Small intestine (tissue), 7 donors: ENCODE measurements at regions not wholly inside any gene's neighbourhood (a gene's known extent, or its start where the extent isn't known, plus 50 kb on each side); places are given as distances from the start of the nearest gene placed in this dataset.

Experiments used
- DNase-seq, 2 donors: peaks; one replicate each; pipeline versions ENCODE4 v3.0.0 to v3.0.0-alpha.2; 2013
- FAIRE-seq: peaks from 2 replicates; lab custom pipeline; 2012; peaks lifted over from hg19 to GRCh38; lab: Jason Lieb, UNC
- H3K27ac ChIP-seq, 3 donors: one replicate each; pipeline ENCODE4 v1.5.1; 2013; ENCODE audit warnings: low read length in 2 of 3, mild to moderate bottlenecking in 2 of 3, control low read depth in 1 of 3, inconsistent platforms in 1 of 3, low read depth in 1 of 3, moderate library complexity in 1 of 3
- H3K27me3 ChIP-seq, 3 donors: one replicate each; pipeline ENCODE4 v1.6.1; 2013; ENCODE audit warnings: low read length in 3 of 3, inconsistent platforms in 1 of 3; ENCODE audit not compliant: control insufficient read depth in 3 of 3, insufficient read depth in 3 of 3
- H3K36me3 ChIP-seq, 3 donors: one replicate each; pipeline ENCODE4 v1.6.1; 2013; ENCODE audit warnings: low read length in 3 of 3, inconsistent platforms in 1 of 3, low read depth in 1 of 3, mild to moderate bottlenecking in 1 of 3, moderate library complexity in 1 of 3; ENCODE audit not compliant: control insufficient read depth in 3 of 3, insufficient read depth in 2 of 3
- H3K4me1 ChIP-seq, 3 donors: one replicate each; pipeline ENCODE4 v1.6.1; 2013; ENCODE audit warnings: low read length in 2 of 3, inconsistent platforms in 1 of 3, low read depth in 1 of 3, mild to moderate bottlenecking in 1 of 3, moderate library complexity in 1 of 3; ENCODE audit not compliant: control insufficient read depth in 3 of 3, insufficient read depth in 2 of 3
- H3K4me3 ChIP-seq, 3 donors: one replicate each; pipeline ENCODE4 v1.5.1; 2013; ENCODE audit warnings: low read length in 3 of 3, control low read depth in 1 of 3, inconsistent platforms in 1 of 3, low read depth in 1 of 3, mild to moderate bottlenecking in 1 of 3, moderate library complexity in 1 of 3
- H3K9me3 ChIP-seq, 2 donors: one replicate each; pipeline ENCODE4 v1.6.1; 2013; ENCODE audit warnings: low read depth in 1 of 2, low read length in 1 of 2; ENCODE audit not compliant: control insufficient read depth in 2 of 2, insufficient read depth in 1 of 2
- WGBS, 3 donors: extraction: QIAGEN DNeasy Blood & Tissue Kit; methylation state at CpG; one replicate each; pipeline ENCODE4 v1.1.7; 2013; 5-methylcytosine and 5-hydroxymethylcytosine counted together
- donor health status: healthy with polysubstance abuse.
- donor health status: control.
- donor health status: control.
- donor health status: Bipolar disorder and iron deficiency.
- donor health status: healthy.

DNA sequence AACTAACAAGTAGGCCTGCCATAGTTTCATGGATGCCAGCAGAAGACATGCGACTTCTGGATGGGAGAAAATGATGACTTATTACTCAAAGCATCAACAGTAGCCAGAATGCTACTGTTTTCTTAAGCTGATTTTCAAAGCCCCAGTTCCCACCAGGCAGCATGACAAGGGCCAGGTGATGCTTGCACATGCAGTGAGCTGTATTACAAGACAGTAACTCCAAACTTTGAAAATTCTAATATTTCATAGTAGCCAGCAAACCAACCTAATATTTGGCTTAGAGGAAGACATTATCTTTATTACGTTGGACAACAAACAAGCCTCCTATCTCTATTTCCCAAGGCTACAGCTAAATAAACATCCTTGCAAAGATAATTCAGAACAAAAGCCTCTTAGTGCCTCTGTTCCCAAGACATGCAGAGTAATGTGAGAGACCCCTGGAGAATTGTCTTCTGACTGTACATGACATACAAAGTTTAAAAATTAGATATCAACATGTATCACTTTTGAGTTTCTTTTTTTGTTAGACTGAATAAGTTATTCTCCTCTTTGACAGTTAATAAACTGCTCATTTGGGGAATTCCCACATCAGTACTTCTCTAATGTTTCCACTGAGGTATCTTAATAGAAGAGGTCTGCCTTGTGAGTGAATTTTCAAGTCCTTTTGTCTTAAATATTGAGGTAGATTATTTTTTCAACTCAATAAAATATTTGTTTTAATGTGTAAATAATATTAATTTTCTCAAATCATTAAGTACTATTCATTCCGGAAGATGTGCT, 367.6 kb upstream of the CWC22 start:
- FAIRE-seq (no peak), DNase-seq (no peak)
- no peaks in the 10 kb centered on the region for H3K27me3 ChIP-seq
- H3K36me3 ChIP-seq = no peaks in the 10 kb centered on the region
- 44 to 57% (median 56%) methylated on average over 3 of the region's 3 CpGs for WGBS, 3 donors
- H3K27ac ChIP-seq = no peak overlapping the region
- no peaks in the 10 kb centered on the region for H3K4me1 ChIP-seq
- H3K9me3 ChIP-seq = no peaks in the 10 kb centered on the region
- H3K4me3 ChIP-seq = no peak overlapping the region

- no peaks in the 10 kb centered on the region for H3K9me3 ChIP-seq
- no peaks in the 10 kb centered on the region for H3K4me1 ChIP-seq
- no peaks in the 10 kb centered on the region for H3K36me3 ChIP-seq
- 63 to 83% (median 73%) methylated on average over 2 of the region's 2 CpGs for WGBS, 3 donors
- H3K27me3 ChIP-seq = no peaks in the 10 kb centered on the region
- no peak overlapping the region for H3K27ac ChIP-seq
- no peak overlapping the region for H3K4me3 ChIP-seq
- DNase-seq (no peak), FAIRE-seq (no peak)
Measured at GRCh38 chr2:180370511-180371205, 363.6 kb upstream of the CWC22 start.

GRCh38 chr2:180368881-180369280, 361.8 kb upstream of the CWC22 start:
- FAIRE-seq (no peak), DNase-seq (no peak)
- H3K9me3 ChIP-seq = no peaks in the 10 kb centered on the region
- no peaks in the 10 kb centered on the region for H3K4me1 ChIP-seq
- H3K4me3 ChIP-seq = no peak overlapping the region
- no peak overlapping the region for H3K27ac ChIP-seq
- H3K27me3 ChIP-seq = no peaks in the 10 kb centered on the region
- no peaks in the 10 kb centered on the region for H3K36me3 ChIP-seq
- 53 to 77% (median 75%) methylated on average over 2 of the region's 2 CpGs for WGBS, 3 donors

DNA sequence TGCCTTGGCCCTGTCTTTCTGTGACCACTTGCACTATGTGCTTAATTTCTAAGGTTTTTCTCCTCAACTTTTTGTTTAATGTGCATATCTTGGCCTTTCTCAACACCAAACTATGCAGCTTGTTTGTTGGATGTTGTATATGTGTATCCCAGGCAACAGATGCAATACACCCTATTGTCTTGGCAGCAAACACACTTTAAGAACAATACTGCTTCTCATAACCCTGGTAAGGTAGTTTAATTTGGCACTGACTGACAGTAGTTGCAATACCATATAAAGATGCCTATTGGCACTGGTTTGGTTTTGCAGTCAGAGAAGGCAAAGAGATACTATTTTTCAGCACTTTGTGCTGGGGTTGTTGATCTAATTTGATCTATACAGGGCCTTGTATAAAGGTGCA, 360.7 kb upstream of the CWC22 start:
- Histone ChIP-seq H3K4me1 (no peaks in the 10 kb centered on the region), H3K27ac (no peak overlapping the region), H3K4me3 (no peak overlapping the region), H3K27me3 (no peaks in the 10 kb centered on the region), H3K36me3 (no peaks in the 10 kb centered on the region), H3K9me3 (no peaks in the 10 kb centered on the region)
- no peak for FAIRE-seq
- DNase-seq = peak in 1 of 2 donors; percentile 3

GRCh38 chr2:180366481-180366880, 359.4 kb upstream of the CWC22 start:
- H3K9me3 ChIP-seq = no peaks in the 10 kb centered on the region
- H3K27me3 ChIP-seq = no peaks in the 10 kb centered on the region
- no peaks in the 10 kb centered on the region for H3K4me1 ChIP-seq
- H3K27ac ChIP-seq = no peak overlapping the region
- no peak overlapping the region for H3K4me3 ChIP-seq
- FAIRE-seq (no peak), DNase-seq (no peak)
- H3K36me3 ChIP-seq = no peaks in the 10 kb centered on the region

DNA sequence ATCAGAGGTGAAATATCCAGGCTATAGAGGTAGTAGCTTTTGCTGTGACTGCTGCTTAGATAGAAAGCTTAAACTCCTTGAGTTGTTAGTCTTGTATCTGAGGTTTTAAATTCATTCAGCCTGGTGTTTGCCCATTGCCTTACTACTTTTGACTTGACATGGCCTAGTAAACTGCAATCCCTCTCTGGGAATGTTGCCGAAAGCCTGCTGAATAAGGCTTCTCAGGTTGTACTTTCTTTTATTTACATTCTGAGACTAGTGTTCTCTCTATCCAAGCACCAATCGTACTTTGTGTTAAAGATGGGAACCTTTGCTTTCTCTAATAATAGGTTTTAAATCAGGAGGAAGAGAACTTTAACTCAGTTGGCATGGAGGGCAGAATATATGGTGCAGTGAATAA, 357.6 kb upstream of the CWC22 start:
- Histone ChIP-seq H3K27me3 (no peaks in the 10 kb centered on the region), H3K9me3 (no peaks in the 10 kb centered on the region), H3K4me1 (no peaks in the 10 kb centered on the region), H3K4me3 (no peak overlapping the region), H3K27ac (no peak overlapping the region), H3K36me3 (no peaks in the 10 kb centered on the region)
- 67 to 77% (median 75%) methylated on average over 2 of the region's 2 CpGs for WGBS, 3 donors
- FAIRE-seq (no peak), DNase-seq (no peak)

DNA sequence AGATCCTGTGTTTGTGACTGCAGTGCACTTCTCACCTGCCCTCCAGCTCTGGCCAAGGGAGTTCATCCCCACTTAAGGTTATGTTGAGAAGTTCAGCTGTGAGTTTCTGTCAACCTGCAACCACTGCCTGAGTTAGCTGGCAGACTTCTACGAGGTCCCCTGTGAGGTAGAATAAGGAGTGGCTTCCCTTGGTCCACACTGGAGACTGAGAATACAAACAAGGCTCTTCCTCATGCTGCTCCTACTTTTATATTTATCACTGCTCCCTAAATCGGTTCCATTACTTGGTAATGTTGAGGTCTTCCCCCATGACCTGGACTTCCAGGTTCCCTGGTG, 353.2 kb upstream of the CWC22 start:
- Histone ChIP-seq H3K27ac (no peak overlapping the region), H3K27me3 (no peaks in the 10 kb centered on the region), H3K4me1 (no peaks in the 10 kb centered on the region), H3K9me3 (no peaks in the 10 kb centered on the region), H3K4me3 (no peak overlapping the region), H3K36me3 (no peaks in the 10 kb centered on the region)
- no peak for DNase-seq
- WGBS, 3 donors = 44 to 64% (median 44%) methylated on average over 2 of the region's 2 CpGs
- FAIRE-seq = no peak

DNA sequence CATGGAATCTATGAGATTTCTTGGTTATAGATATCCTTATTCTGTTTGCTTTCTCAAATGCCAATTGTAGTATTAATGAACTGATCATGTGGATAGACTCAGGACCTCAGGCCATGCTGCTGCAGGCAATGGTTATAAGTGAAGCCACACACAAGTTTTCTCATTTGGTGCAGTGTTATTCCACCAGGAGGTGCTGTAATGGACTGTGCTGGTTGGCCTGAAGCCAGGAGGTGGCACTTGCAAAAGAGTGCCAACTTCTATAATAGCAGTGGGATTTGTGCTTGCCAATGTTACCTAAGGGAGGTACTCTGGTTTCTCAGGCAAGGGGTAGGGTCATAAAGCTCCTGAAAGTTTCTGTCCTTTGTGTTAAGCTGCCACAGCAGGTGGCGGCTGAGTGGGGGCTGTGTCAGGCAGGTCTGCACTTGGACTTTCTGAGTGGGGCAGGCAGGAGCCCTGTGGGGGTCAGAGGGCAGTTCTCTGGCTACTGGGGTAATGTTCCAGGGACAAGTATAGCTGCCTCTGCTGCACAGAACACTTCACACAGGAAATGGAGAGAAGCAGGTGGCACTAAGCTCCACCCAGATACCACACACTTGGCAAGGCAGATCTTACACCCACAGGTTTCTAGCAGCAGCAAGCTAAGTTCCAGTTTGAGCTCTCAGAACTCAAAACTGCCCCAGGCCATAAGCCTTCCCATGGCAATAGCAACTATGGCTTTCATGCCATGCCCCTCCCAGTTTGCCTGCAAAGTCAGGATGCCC, 352.6 kb upstream of the CWC22 start:
- no peaks in the 10 kb centered on the region for H3K9me3 ChIP-seq
- H3K4me1 ChIP-seq = no peaks in the 10 kb centered on the region
- 70 to 92% (median 81%) methylated on average over 1 of the region's 1 CpG for WGBS, 3 donors
- H3K27me3 ChIP-seq = no peaks in the 10 kb centered on the region
- H3K27ac ChIP-seq = peak overlapping the region in 1 of 3 donors; percentile 11
- no peaks in the 10 kb centered on the region for H3K36me3 ChIP-seq
- DNase-seq (peak in 1 of 2 donors; percentile 5), FAIRE-seq (no peak)
- no peak overlapping the region for H3K4me3 ChIP-seq
